ENCODE measurements at regions not wholly inside any gene's neighbourhood (a gene's known extent, or its start where the extent isn't known, plus 50 kb on each side); places are given as distances from the start of the nearest gene placed in this dataset.

GRCh38 chr12:94754653-94755052, 104.3 kb upstream of the TMCC3 start:
- no peak for DNase-seq (ENCODE audit: low spot score)
- no peak for FAIRE-seq

- no peak for FAIRE-seq
- no peak for DNase-seq (ENCODE audit: low spot score)
Observed at GRCh38 chr12:94753036-94753679, 102.8 kb upstream of the TMCC3 start.

- no peak for DNase-seq (ENCODE audit: low spot score)
- no peak for FAIRE-seq
Observed at GRCh38 chr12:94750864-94751263, 100.5 kb upstream of the TMCC3 start.

DNA sequence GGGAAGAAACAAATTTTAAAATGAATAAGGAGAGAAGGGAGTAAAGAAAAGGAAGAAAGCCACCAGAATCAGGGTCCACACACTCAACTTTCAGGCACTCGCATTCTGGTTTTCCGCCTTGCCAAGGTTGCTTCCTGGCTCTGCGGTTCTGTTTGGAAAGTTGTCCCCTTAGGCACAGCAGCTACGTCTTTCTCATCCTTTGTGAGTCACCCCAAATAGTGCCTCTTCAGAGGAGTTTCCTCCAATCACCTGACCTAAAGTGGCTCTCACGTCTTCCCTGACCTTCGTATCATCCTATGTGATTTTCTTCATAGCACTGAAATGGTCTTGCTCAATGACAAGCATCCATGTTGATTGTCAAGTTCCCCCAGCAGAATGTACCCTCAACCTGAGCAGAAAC, 99.5 kb upstream of the TMCC3 start:
- no peak for DNase-seq (ENCODE audit: low spot score)
- FAIRE-seq, result no peak

GRCh38 chr12:94749455-94749854, 99.1 kb upstream of the TMCC3 start:
- DNase-seq (ENCODE audit: low spot score), result no peak
- FAIRE-seq, result no peak

DNA sequence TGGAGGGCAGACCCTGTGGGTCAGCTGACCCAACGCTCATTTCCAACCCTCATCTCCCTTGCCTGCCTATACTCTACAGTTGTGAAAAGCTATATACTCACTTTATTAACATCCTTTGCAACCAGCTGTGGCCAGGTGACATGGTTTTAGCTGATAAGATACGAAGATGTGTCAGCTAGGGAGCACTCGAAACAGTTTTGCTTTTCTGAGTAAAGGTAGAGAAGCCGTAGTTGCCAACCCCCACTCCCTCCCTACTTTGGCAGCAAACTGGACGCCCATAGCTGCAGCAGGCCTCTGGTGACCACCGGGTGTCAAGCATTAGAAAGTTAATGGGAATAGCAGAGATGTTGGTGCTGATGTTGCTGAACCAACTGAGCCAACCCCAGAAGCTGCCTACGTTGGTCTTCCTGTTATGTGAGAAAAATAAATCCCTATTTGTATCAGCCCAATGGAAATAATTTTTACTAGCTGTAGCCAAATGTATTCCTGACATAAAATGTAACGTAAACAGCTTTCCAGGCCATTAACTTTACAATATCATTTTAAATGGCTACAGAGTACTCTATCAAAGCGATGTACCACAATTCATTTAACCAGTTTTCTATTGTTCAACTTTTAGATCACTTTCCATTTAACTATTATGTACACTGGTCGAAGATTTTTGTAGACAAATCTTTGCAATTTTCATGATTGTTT, 98.5 kb upstream of the TMCC3 start:
- no peak for FAIRE-seq
- DNase-seq (ENCODE audit: low spot score), result no peak

DNA sequence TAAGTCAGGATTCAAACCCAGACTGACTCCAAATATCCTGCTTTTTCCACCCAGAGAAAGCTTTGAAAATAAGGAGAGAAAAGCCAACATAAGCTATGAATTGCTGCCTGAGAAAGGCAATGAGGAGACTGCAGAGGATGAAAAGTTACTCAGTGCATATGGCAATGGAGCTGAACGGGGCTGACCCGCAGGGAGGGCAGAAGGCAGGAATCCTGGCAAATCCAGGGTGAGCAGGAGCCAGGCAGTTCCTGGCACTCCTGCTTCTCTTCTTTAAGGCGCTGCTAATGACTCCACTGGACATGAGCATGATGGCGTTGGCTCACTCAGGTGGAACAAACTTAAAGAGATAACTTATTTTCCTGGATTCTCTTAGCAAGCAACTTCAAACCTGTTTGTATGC, 95.2 kb upstream of the TMCC3 start:
- FAIRE-seq (no peak), DNase-seq (ENCODE audit: low spot score) (no peak)

DNA sequence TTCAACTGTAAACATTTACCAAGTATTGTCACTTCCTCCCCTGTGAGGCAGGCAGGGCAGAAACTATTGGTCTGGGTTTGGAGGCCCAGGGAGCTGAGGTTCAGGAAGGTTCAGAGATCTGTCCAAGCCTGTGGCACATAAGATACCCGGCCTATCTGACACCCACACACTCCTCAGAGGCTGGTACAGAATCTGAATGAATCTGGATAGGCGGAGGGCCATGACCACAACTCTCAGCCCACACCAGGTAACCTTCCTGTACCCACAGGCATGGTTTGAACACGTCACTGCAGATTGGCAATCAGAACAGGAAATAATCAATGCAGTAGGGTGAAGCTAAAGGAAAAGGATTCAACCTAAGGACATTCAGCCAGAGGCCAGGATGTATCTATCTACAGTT, 92.8 kb upstream of the TMCC3 start:
- FAIRE-seq (no peak), DNase-seq (ENCODE audit: low spot score) (no peak)

DNA sequence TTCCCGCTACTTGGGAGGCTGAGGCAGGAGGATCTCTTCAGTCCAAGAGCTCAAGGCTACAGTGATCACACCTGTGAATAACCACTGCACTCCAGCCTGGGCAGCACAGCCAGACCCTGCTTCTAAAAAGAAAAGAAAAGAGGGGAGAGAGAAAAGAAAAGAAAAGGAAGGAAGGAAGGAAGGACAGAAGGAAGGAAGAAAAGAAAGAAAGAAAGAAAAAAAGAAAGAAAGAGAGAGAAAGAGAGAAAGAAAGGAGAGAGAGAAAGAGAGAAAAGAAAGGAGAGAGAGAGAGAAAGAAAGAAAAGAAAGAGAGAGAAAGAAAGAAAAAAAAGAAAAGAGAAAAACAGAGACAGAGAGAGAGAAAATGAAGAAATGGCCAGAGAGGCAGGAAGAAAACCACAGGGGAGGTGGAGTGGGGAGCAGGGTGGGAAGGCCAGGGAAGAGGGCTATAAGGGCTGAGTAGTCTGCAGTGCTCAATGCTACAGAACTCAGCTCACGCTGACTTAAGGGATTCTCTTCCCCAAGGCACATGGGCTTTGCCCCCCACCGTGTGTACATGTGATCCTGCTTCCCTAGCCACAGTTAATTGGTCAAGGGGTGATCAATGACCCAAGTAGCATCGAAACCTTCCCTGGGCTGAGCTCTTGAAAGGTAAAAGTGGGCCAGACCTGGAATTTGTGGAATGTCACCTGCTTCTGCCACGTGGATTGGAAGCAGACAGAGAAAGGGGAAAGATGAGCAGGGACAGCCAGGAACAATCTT, 90.4 kb upstream of the TMCC3 start:
- DNase-seq (ENCODE audit: low spot score) (no peak), FAIRE-seq (no peak)

GRCh38 chr12:94736820-94737219, 86.5 kb upstream of the TMCC3 start:
- FAIRE-seq (no peak), DNase-seq (ENCODE audit: low spot score) (no peak)

- FAIRE-seq (no peak), DNase-seq (ENCODE audit: low spot score) (no peak)
Observed at GRCh38 chr12:94736004-94736403, 85.6 kb upstream of the TMCC3 start.

GRCh38 chr12:94733727-94734126, 83.4 kb upstream of the TMCC3 start:
- DNase-seq (ENCODE audit: low spot score) (no peak), FAIRE-seq (no peak)

DNA sequence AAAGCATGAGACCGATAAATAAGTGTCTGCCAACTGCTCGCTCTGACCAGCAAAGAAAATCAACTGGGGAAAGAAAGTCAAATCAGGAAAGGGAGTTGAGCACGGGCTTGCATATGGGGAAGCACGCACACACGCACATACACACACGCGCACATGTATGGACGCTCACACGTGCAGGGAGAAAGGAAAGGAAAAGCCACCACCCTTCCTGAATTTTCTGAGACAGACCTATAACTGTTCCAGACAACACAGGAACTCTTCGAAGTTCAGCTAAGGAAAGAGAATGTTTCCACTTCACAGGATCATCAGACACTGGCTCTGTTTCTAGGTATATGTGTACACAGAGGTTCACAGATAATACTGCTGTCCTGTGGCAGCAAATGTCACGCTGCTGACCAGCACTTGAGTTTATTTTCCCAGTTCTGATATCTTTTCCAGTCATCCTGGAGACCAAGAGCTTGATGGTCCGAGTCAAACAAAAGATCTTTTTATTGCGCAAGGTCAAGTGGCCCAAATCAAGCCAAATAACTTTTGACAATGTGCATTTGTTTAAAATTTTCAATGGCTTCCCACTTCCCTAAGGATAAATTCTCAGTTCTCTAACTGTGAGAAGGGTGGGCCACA, 82.1 kb upstream of the TMCC3 start:
- FAIRE-seq (no peak), DNase-seq (ENCODE audit: low spot score) (no peak)

DNA sequence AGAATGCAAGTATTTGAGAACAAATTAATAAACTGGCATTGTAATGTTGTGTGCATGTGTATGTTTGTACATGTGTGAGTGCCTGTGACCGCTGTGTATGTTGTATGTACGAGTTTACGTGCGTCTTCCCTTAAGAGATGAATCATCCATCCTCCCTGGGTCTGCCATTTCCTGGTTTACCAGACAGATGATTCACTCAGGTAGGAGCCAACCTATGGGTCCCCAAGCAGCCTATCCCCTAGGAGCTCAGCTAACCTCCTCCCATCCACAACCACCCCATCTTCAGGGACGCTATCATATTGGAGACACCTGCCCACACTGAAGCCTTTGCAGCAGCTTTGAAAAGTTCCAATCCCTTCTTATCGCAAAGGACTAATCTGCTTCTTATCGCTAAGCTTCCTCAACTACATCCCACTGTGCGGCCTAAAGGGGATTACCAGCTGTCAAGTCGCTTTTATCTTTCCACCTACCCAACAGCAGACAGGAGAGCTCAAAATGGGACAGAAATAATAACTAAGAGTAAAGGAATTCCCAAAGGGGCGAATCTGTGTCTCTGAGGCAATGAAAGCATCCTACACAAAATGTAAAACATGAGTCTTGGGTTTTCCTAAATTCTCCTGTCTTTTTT, 81.5 kb upstream of the TMCC3 start:
- DNase-seq (ENCODE audit: low spot score), result no peak
- no peak for FAIRE-seq

DNA sequence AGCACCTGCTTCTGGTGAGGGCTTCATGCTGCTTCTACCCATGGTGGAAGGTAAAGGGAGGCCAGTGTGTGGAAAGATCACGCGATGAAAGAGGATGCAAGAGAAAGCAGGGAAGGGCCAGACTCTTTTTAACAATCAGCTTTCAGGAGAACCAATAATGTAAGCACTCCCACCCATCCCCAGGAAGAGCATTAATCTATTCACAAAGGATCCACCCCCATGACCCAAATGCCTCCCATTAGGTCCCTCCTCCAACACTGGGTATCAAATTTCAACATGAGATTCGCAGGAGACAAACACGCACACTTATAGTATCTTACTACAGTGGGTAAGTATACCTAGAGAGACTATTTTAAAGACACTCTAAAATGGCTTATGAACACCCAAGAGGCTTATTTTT, 80.5 kb upstream of the TMCC3 start:
- DNase-seq (ENCODE audit: low spot score) (no peak), FAIRE-seq (no peak)

DNA sequence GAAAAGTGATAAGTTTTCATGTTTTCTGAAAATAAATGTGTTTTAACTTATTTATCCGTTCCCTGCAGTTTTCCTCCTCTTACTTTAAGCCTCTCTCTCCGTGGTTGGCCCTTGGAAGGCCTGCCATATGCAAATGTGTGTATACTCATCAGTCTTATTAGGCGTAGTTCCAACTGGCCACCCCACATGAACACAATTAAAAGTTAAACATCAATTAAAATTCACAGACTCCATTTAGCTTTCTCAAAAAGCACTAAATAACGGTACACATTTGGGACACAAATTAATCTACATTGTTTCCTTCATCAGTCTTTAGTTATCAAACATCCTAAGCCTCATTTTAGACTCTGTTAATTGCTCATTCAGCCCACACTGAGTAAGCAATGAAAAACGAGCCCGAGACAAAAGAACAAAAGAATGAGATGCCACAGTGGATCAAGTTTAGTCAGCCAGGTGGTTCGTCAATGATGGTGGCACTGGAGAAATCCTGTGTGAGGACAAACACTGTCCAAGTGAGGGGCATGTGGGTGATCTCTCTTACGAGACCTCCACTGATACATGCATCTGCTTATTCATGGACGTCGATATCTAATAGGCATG, 76.0 kb upstream of the TMCC3 start:
- no peak for DNase-seq (ENCODE audit: low spot score)
- FAIRE-seq, result no peak

- no peak for DNase-seq (ENCODE audit: low spot score)
- FAIRE-seq, result no peak
Observed at GRCh38 chr12:94725375-94726168, 75.2 kb upstream of the TMCC3 start.

- FAIRE-seq (no peak), DNase-seq (ENCODE audit: low spot score) (no peak)
Observed at GRCh38 chr12:94722664-94723063, 72.3 kb upstream of the TMCC3 start.

DNA sequence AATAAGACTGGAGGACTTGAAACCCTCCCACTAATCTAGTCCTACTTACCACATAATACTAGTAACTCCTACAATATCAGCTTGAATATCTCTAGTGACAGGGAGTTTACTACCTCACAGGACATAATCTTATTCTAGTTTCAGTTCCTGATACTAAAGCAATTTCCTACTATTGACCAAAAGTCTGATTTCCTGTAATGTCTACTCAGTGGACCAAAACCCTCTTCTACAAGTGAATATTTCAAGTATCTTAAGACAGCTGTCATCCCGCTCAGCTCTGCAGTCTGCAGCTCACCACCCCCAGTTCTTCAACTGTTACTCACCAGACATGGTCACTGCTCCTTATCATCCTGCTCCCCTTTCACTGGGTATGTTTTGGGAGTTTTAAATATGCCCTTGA, 70.8 kb upstream of the TMCC3 start:
- no peak for FAIRE-seq
- DNase-seq (ENCODE audit: low spot score), result no peak

GRCh38 chr12:94718114-94718513, 67.8 kb upstream of the TMCC3 start:
- FAIRE-seq, result no peak
- DNase-seq (ENCODE audit: low spot score), result no peak

- no peak for DNase-seq (ENCODE audit: low spot score)
- FAIRE-seq, result peak; percentile 44
Observed at GRCh38 chr12:94717656-94718055, 67.3 kb upstream of the TMCC3 start.

Measured in RCC 7860 (cell line).